K562 (cell line): ENCODE measurements at regions not wholly inside any gene's neighbourhood (a gene's known extent, or its start where the extent isn't known, plus 50 kb on each side); places are given as distances from the start of the nearest gene placed in this dataset.

ENCODE experiments used
- ATAC-seq: fragments of 200-7000 bp; cut with Tn5 transposase; 3 replicates; pipeline ENCODE4 v1.9.1; 2020; ENCODE audit warnings: moderate library complexity
- BruUV-seq: library from RNA; stranded (reverse); fragments of 400-500 nt; replicated peaks from 2 replicates; lab custom pipeline; 2021; lab: Mats Ljungman, UMichigan
- CTCF ChIA-PET: fragments of 300-600 bp; formaldehyde crosslinking; extraction: SDS; loops from one replicate; lab custom pipeline; 2021; ENCODE audit warnings: low intra/inter-chr PET ratio; lab: Yijun Ruan, JAX
- POLR2A ChIA-PET: fragments of 300-600, 350-650 bp; sonication (Branson Sonifier 250); formaldehyde crosslinking; extraction: SDS; loops from one replicate; lab custom pipeline; 2021; ENCODE audit warnings: antibody characterized with exemption, inconsistent platforms; lab: Yijun Ruan, JAX
- DNase-seq, 4 experiments: peaks; one replicate each; pipeline versions ENCODE4 v3.0.0 to v3.0.0-alpha.2; 2011 to 2018; ENCODE audit warnings: low spot score in 3 of 4, mixed read lengths in 3 of 4; ENCODE audit errors: extremely low read depth in 1 of 4
- FAIRE-seq: peaks from 2 replicates; lab custom pipeline; 2011; peaks lifted over from hg19 to GRCh38; lab: Jason Lieb, UNC
- H2AFZ ChIP-seq: 2 replicates; pipeline ENCODE4 v1.6.0; 2011; ENCODE audit warnings: low read depth, low read length, control low read depth, inconsistent platforms
- H3K27ac ChIP-seq: fragments of 200-600 bp; 3 replicates; pipeline ENCODE4 v1.8.0; 2011; ENCODE audit warnings: low read depth, mild to moderate bottlenecking, control low read depth, inconsistent platforms, low read length, moderate library complexity, mixed read lengths; ENCODE audit errors: extremely low read depth
- H3K27me3 ChIP-seq, 2 experiments: fragments of 300-600 bp in 1 of 2; 2 replicates in 1 of 2; 3 replicates in 1 of 2; pipeline versions ENCODE4 v1.6.0 to v1.8.0; 2011; ENCODE audit warnings: inconsistent platforms in 2 of 2, low read length in 2 of 2, mild to moderate bottlenecking in 1 of 2, mixed read lengths in 1 of 2, moderate library complexity in 1 of 2; ENCODE audit not compliant: control insufficient read depth in 2 of 2, insufficient read depth in 2 of 2
- H3K36me3 ChIP-seq: fragments of 300-600 bp; 3 replicates; pipeline ENCODE4 v1.8.0; 2011; ENCODE audit warnings: mild to moderate bottlenecking, low read length, inconsistent platforms; ENCODE audit not compliant: control insufficient read depth, insufficient read depth
- H3K4me1 ChIP-seq, 2 experiments: fragments of 200-600 bp in 1 of 2; replicated peaks in 1 of 2; 2 replicates in 1 of 2; 3 replicates in 1 of 2; pipeline versions ENCODE4 v1.5.1 to v1.8.0; 2011; ENCODE audit warnings: inconsistent platforms in 2 of 2, low read length in 2 of 2, mild to moderate bottlenecking in 1 of 2, mixed read lengths in 1 of 2, moderate library complexity in 1 of 2; ENCODE audit not compliant: control insufficient read depth in 2 of 2, insufficient read depth in 2 of 2
- H3K4me2 ChIP-seq: 2 replicates; pipeline ENCODE4 v1.6.1; 2011; ENCODE audit warnings: low read length, control low read depth, inconsistent platforms, mixed read lengths; ENCODE audit not compliant: insufficient read depth
- H3K4me3 ChIP-seq: fragments of 200-600 bp; sonication (generic), shearing (Covaris generic); 2 replicates; pipeline ENCODE4 v1.5.1; 2016; ENCODE audit warnings: control low read depth, inconsistent platforms
- H3K79me2 ChIP-seq: fragments of 200-600 bp; 3 replicates; pipeline ENCODE4 v1.8.0; 2011; ENCODE audit warnings: low read length, inconsistent platforms; ENCODE audit not compliant: control insufficient read depth, insufficient read depth
- H3K9ac ChIP-seq, 2 experiments: 2 replicates each; pipeline versions ENCODE4 v1.6.0 to v1.6.1; 2011; ENCODE audit warnings: low read depth in 2 of 2, low read length in 2 of 2, control low read depth in 1 of 2, inconsistent platforms in 1 of 2, mild to moderate bottlenecking in 1 of 2, mixed read lengths in 1 of 2; ENCODE audit not compliant: insufficient read depth in 1 of 2
- H3K9me1 ChIP-seq: one replicate; pipeline ENCODE4 v1.6.0; 2011; ENCODE audit warnings: inconsistent platforms, mild to moderate bottlenecking, low read length, moderate library complexity; ENCODE audit not compliant: control insufficient read depth, insufficient read depth
- H3K9me3 ChIP-seq: replicated peaks from 2 replicates; pipeline ENCODE4 v1.5.1; 2011; ENCODE audit warnings: low read depth, low read length, inconsistent platforms; ENCODE audit not compliant: control insufficient read depth, insufficient read depth
- H4K20me1 ChIP-seq: replicated peaks from 2 replicates; pipeline ENCODE4 v1.6.1; 2011; ENCODE audit warnings: low read length, inconsistent platforms, mixed read lengths; ENCODE audit not compliant: control insufficient read depth, insufficient read depth
- CBX1 ChIP-seq: sonication (generic); IDR thresholded peaks from 2 replicates; pipeline ENCODE4 v1.6.1; 2016; ENCODE audit warnings: antibody characterized with exemption, low read depth, mild to moderate bottlenecking
- CSDE1 ChIP-seq, 2 experiments: fragments of 450-650 bp; IDR thresholded peaks; 2 replicates each; pipeline ENCODE4 v1.6.1; 2016; ENCODE audit warnings: mild to moderate bottlenecking in 1 of 2
- NUFIP1 ChIP-seq: fragments of 450-650 bp; IDR thresholded peaks from 2 replicates; pipeline ENCODE4 v1.6.1; 2018; ENCODE audit not compliant: partially characterized antibody
- PRPF4 ChIP-seq: fragments of 200-400 bp; formaldehyde crosslinking; IDR thresholded peaks from one replicate; pipeline ENCODE4 v1.6.1; 2017; ENCODE audit warnings: low read length, low read depth, mild to moderate bottlenecking; ENCODE audit not compliant: insufficient read depth, poor library complexity, severe bottlenecking
- RBM34 ChIP-seq: fragments of 200-400 bp; formaldehyde crosslinking; IDR thresholded peaks from 2 replicates; pipeline ENCODE4 v1.6.1; 2018; ENCODE audit warnings: low read length, borderline replicate concordance; ENCODE audit not compliant: insufficient read depth
- ZNF384 ChIP-seq: IDR thresholded peaks from 2 replicates; pipeline ENCODE4 v1.6.1; 2012; ENCODE audit warnings: low read depth, low read length, improper control_type of control experiment
- ZNF586 ChIP-seq: fragments of 450-650 bp; formaldehyde crosslinking; conservative IDR thresholded peaks from 2 replicates; pipeline ENCODE4 v1.4.0; 2020; ENCODE audit warnings: mild to moderate bottlenecking, moderate library complexity
- WGBS: fragments of 100-300 bp; shearing (Covaris generic); methylation state at CpG from one replicate; pipeline ENCODE4 v1.1.6; 2016; ENCODE audit warnings: low coverage, mixed read lengths; ENCODE audit not compliant: insufficient coverage; ENCODE audit errors: missing lambda C conversion rate; 5-methylcytosine and 5-hydroxymethylcytosine counted together
- in situ Hi-C: fragments of 300-500 bp; cut with MboI; formaldehyde crosslinking; loops from 4 replicates; pipeline ENCODE4 v1.15.0; 2018; ENCODE audit warnings: inconsistent platforms, mixed read lengths
- intact Hi-C: fragments of 100-400 bp; cut with micrococcal nuclease; formaldehyde crosslinking; loops from 2 replicates; pipeline ENCODE4 v1.14.2; 2022
- TF ChIP-seq, protein P1 (sequence below): IDR thresholded peaks from 3 replicates; pipeline ENCODE4 v1.6.1; 2011; ENCODE audit warnings: borderline replicate concordance, mild to moderate bottlenecking, moderate library complexity; ENCODE audit not compliant: insufficient read length; ENCODE audit errors: extremely low read depth
- TF ChIP-seq, protein P2 (sequence below): sonication (generic); formaldehyde crosslinking; IDR thresholded peaks from 2 replicates; pipeline ENCODE4 v1.8.0; 2022; ENCODE audit warnings: mild to moderate bottlenecking, missing genetic modification reagents
- TF ChIP-seq, protein P3 (sequence below): fragments of 450-650 bp; IDR thresholded peaks from 2 replicates; pipeline ENCODE4 v1.6.1; 2017; ENCODE audit warnings: antibody characterized with exemption, mild to moderate bottlenecking

DNA sequence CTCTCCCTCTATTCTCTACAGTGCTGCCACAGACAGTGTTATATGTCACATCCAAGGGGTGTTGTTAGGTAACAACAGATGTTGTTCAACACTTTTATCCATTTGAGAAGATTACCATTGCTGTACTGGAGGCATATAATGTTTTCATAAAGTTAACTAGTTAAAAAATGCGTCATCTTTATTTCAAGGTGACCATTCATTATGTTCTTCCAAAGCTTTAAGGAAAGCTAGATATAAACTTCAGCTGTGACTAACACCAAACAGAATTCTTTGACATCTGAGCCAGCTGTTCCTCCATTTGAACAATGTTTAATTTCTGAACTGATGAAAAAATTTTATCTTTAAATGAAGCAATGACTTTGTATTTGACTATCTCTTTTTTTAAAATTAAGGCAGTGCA lies 1099.6 kb upstream of the TMEFF2 start:
- no peak overlapping the region for H3K27ac ChIP-seq
- CTCF ChIA-PET, result no interaction called here
- DNase-seq (no peak), ATAC-seq (no peak), FAIRE-seq (no peak)
- intact Hi-C loops, result no loop called here
- H2AFZ ChIP-seq, result no peak overlapping the region
- no peak overlapping the region for H3K9ac ChIP-seq
- in situ Hi-C loops, result no loop called here
- H3K9me3 ChIP-seq, result no peaks in the 10 kb centered on the region
- WGBS, result 10% methylated on average over 1 of the region's 1 CpG
- no peaks in the 10 kb centered on the region for H4K20me1 ChIP-seq
- no peak overlapping the region for H3K4me2 ChIP-seq
- no peaks in the 10 kb centered on the region for H3K27me3 ChIP-seq
- no peaks in the 10 kb centered on the region for H3K4me1 ChIP-seq
- POLR2A ChIA-PET, result no interaction called here
- H3K4me3 ChIP-seq, result no peak overlapping the region
- no TSS peak for BruUV-seq
- H3K79me2 ChIP-seq, result no peaks in the 10 kb centered on the region
- no peaks in the 10 kb centered on the region for H3K9me1 ChIP-seq
- no peaks in the 10 kb centered on the region for H3K36me3 ChIP-seq
- TF ChIP-seq RBM34 (no peak), PRPF4 (no peak), NUFIP1 (no peak), CBX1 (no peak), ZNF586 (CRISPR knock-in tag) (no peak), ZNF384 (no peak), CSDE1 (IDR thresholded peaks at IDR 0.05) (no peak)
- TF ChIP-seq, protein P1, sequence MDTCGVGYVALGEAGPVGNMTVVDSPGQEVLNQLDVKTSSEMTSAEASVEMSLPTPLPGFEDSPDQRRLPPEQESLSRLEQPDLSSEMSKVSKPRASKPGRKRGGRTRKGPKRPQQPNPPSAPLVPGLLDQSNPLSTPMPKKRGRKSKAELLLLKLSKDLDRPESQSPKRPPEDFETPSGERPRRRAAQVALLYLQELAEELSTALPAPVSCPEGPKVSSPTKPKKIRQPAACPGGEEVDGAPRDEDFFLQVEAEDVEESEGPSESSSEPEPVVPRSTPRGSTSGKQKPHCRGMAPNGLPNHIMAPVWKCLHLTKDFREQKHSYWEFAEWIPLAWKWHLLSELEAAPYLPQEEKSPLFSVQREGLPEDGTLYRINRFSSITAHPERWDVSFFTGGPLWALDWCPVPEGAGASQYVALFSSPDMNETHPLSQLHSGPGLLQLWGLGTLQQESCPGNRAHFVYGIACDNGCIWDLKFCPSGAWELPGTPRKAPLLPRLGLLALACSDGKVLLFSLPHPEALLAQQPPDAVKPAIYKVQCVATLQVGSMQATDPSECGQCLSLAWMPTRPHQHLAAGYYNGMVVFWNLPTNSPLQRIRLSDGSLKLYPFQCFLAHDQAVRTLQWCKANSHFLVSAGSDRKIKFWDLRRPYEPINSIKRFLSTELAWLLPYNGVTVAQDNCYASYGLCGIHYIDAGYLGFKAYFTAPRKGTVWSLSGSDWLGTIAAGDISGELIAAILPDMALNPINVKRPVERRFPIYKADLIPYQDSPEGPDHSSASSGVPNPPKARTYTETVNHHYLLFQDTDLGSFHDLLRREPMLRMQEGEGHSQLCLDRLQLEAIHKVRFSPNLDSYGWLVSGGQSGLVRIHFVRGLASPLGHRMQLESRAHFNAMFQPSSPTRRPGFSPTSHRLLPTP, result no peak
- TF ChIP-seq, protein P2, sequence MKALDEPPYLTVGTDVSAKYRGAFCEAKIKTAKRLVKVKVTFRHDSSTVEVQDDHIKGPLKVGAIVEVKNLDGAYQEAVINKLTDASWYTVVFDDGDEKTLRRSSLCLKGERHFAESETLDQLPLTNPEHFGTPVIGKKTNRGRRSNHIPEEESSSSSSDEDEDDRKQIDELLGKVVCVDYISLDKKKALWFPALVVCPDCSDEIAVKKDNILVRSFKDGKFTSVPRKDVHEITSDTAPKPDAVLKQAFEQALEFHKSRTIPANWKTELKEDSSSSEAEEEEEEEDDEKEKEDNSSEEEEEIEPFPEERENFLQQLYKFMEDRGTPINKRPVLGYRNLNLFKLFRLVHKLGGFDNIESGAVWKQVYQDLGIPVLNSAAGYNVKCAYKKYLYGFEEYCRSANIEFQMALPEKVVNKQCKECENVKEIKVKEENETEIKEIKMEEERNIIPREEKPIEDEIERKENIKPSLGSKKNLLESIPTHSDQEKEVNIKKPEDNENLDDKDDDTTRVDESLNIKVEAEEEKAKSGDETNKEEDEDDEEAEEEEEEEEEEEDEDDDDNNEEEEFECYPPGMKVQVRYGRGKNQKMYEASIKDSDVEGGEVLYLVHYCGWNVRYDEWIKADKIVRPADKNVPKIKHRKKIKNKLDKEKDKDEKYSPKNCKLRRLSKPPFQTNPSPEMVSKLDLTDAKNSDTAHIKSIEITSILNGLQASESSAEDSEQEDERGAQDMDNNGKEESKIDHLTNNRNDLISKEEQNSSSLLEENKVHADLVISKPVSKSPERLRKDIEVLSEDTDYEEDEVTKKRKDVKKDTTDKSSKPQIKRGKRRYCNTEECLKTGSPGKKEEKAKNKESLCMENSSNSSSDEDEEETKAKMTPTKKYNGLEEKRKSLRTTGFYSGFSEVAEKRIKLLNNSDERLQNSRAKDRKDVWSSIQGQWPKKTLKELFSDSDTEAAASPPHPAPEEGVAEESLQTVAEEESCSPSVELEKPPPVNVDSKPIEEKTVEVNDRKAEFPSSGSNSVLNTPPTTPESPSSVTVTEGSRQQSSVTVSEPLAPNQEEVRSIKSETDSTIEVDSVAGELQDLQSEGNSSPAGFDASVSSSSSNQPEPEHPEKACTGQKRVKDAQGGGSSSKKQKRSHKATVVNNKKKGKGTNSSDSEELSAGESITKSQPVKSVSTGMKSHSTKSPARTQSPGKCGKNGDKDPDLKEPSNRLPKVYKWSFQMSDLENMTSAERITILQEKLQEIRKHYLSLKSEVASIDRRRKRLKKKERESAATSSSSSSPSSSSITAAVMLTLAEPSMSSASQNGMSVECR (CRISPR knock-in tag), result no peak
- TF ChIP-seq, protein P3, sequence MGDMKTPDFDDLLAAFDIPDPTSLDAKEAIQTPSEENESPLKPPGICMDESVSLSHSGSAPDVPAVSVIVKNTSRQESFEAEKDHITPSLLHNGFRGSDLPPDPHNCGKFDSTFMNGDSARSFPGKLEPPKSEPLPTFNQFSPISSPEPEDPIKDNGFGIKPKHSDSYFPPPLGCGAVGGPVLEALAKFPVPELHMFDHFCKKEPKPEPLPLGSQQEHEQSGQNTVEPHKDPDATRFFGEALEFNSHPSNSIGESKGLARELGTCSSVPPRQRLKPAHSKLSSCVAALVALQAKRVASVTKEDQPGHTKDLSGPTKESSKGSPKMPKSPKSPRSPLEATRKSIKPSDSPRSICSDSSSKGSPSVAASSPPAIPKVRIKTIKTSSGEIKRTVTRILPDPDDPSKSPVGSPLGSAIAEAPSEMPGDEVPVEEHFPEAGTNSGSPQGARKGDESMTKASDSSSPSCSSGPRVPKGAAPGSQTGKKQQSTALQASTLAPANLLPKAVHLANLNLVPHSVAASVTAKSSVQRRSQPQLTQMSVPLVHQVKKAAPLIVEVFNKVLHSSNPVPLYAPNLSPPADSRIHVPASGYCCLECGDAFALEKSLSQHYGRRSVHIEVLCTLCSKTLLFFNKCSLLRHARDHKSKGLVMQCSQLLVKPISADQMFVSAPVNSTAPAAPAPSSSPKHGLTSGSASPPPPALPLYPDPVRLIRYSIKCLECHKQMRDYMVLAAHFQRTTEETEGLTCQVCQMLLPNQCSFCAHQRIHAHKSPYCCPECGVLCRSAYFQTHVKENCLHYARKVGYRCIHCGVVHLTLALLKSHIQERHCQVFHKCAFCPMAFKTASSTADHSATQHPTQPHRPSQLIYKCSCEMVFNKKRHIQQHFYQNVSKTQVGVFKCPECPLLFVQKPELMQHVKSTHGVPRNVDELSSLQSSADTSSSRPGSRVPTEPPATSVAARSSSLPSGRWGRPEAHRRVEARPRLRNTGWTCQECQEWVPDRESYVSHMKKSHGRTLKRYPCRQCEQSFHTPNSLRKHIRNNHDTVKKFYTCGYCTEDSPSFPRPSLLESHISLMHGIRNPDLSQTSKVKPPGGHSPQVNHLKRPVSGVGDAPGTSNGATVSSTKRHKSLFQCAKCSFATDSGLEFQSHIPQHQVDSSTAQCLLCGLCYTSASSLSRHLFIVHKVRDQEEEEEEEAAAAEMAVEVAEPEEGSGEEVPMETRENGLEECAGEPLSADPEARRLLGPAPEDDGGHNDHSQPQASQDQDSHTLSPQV, result no peak
